ENCODE measurements at regions not wholly inside any gene's neighbourhood (a gene's known extent, or its start where the extent isn't known, plus 50 kb on each side); places are given as distances from the start of the nearest gene placed in this dataset.

DNA sequence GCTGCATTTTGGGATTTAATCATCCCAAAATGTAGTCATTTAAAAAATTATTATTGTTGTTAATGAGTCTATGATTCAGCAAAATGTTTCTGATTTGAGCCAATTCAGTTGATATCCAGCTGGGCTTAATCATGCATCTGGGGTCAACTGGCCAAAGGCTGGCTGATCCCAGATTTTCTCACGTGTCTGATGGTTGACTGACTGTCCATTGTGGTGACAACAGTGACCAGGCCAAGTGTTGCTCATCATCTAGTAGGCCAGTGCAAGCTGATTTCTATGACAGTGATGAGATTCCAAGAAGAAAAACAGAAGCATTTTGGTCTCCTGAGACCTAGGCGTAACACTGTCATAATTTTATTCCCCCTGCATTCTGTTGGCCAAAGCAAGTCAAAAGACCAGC, 80.1 kb upstream of the ZC3H11B start:
- no peak overlapping the region for H3K4me3 ChIP-seq (ENCODE audit: control insufficient read depth, low read depth, low read length)
- DNase-seq (ENCODE audit: low read depth) = no peak
- TF ChIP-seq, protein P1, sequence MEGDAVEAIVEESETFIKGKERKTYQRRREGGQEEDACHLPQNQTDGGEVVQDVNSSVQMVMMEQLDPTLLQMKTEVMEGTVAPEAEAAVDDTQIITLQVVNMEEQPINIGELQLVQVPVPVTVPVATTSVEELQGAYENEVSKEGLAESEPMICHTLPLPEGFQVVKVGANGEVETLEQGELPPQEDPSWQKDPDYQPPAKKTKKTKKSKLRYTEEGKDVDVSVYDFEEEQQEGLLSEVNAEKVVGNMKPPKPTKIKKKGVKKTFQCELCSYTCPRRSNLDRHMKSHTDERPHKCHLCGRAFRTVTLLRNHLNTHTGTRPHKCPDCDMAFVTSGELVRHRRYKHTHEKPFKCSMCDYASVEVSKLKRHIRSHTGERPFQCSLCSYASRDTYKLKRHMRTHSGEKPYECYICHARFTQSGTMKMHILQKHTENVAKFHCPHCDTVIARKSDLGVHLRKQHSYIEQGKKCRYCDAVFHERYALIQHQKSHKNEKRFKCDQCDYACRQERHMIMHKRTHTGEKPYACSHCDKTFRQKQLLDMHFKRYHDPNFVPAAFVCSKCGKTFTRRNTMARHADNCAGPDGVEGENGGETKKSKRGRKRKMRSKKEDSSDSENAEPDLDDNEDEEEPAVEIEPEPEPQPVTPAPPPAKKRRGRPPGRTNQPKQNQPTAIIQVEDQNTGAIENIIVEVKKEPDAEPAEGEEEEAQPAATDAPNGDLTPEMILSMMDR (IDR thresholded peaks at IDR 0.05; ENCODE audit: control insufficient read depth, insufficient read depth, low read depth, low read length, missing control alignments) = no peak

DNA sequence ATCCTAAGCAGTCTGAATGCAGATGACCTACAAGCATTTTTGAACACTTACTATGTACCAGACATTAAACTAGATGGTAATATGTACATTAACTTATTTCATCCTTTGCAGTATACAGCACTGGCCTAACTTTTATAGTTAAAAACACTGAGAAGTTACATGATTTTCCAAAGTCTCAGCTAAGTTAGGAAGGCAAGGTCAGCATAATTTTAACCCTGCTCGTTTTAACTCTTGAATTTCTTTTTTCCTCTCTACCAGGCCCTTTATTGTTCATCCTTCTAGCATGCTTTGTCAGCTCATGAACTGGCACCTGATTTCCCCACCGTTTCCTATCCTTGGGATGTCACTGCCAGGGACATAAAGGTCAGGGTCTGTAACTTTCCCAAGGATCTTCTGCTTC, 76.9 kb upstream of the ZC3H11B start:
- no peak overlapping the region for H3K4me3 ChIP-seq (ENCODE audit: control insufficient read depth, low read depth, low read length)
- TF ChIP-seq, protein P1 (IDR thresholded peaks at IDR 0.05; ENCODE audit: control insufficient read depth, insufficient read depth, low read depth, low read length, missing control alignments) = no peak
- DNase-seq (ENCODE audit: low read depth) = no peak

DNA sequence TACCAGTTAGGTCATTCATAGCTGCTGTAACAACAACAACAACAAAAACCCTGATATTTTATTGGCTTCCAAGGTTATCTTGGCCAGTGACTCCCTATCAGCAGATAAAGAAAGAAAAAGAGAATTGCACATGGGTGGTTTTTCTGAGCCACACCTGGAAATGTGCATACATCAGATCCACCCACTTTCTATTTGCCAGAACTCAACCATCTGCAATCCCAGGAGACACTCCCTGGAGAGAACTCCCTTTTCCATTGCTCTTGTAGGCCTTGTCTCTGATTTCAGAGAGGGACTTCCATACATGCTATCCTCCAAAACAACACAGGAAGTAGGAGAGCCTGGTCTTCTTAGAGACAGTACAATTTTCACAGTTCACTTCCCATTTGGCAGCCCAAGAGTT, 74.9 kb upstream of the ZC3H11B start:
- TF ChIP-seq, protein P1 (IDR thresholded peaks at IDR 0.05; ENCODE audit: control insufficient read depth, insufficient read depth, low read depth, low read length, missing control alignments) = no peak
- no peak overlapping the region for H3K4me3 ChIP-seq (ENCODE audit: control insufficient read depth, low read depth, low read length)
- DNase-seq (ENCODE audit: low read depth) = no peak

DNA sequence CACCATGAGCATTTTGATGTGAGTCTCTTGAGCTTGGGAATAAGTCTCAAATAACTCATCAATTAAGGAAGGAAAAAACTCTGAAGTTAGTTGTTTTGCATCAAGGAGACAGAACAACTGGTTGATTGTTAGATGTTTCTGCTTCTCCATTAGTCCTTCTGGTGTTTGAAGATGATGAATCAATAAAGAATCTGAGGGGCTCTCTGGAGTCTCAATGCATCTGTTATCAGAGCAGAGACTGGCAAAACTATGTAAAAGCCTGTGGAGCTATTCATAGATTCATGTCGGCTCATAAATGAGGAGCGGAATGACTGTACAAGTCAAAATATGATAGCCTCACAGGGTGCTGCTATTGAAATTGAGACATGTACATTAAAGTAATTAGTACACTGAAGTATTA, 73.3 kb upstream of the ZC3H11B start:
- TF ChIP-seq, protein P1 (IDR thresholded peaks at IDR 0.05; ENCODE audit: control insufficient read depth, insufficient read depth, low read depth, low read length, missing control alignments) = no peak
- H3K4me3 ChIP-seq (ENCODE audit: control insufficient read depth, low read depth, low read length) = no peak overlapping the region
- no peak for DNase-seq (ENCODE audit: low read depth)

DNA sequence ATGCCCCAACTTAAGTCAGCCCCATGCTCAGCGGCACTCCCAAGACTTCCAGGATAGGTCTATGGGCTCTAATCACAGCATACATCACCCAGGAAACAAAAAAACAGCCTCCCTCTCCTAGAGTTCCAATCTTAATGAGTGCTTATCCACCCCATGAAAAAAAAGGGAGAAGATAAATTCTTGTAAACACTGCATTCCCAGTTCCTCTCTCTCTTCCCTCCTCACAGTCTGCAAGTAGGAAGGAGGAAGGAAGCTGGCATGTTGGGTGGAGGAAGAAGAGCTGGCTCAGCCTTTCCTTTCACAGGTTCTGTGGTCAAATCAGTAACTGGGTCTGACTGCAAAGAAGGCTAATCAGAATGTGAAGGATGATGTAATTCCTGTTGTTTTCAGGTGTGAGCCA, 69.9 kb upstream of the ZC3H11B start:
- TF ChIP-seq, protein P1 (IDR thresholded peaks at IDR 0.05; ENCODE audit: control insufficient read depth, insufficient read depth, low read depth, low read length, missing control alignments) = no peak
- no peak for DNase-seq (ENCODE audit: low read depth)
- no peak overlapping the region for H3K4me3 ChIP-seq (ENCODE audit: control insufficient read depth, low read depth, low read length)

DNA sequence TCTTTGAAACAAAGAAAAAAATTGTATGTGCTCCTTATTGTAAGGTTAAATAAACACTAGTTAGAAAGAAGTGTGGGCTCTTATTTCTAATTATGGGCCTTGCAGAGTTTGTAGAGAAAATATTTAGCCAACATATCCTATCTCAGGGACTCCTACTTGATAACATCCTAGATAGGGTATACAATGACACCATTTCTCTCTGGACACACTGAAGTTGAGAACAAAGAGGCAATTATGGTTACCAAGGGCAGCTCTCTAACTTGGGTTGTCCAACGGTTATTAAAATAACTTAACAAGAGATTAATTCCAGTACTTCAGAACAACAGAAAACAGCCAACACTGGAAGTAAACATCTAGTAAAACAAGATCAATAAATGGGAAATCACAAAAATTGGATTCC, 69.0 kb upstream of the ZC3H11B start:
- no peak overlapping the region for H3K4me3 ChIP-seq (ENCODE audit: control insufficient read depth, low read depth, low read length)
- TF ChIP-seq, protein P1 (IDR thresholded peaks at IDR 0.05; ENCODE audit: control insufficient read depth, insufficient read depth, low read depth, low read length, missing control alignments) = no peak
- no peak for DNase-seq (ENCODE audit: low read depth)

All from AG09309 (cell line).